H9 (cell line): ENCODE measurements at regions not wholly inside any gene's neighbourhood (a gene's known extent, or its start where the extent isn't known, plus 50 kb on each side); places are given as distances from the start of the nearest gene placed in this dataset.

Experiments
- DNase-seq: peaks from one replicate; pipeline ENCODE4 v3.0.0-alpha.2; 2017
- H2AFZ ChIP-seq: one replicate; pipeline ENCODE4 v1.6.1; 2013; ENCODE audit warnings: mild to moderate bottlenecking, low read length, control low read depth, moderate library complexity
- H2AK5ac ChIP-seq: 2 replicates; pipeline ENCODE4 v1.6.1; 2013; ENCODE audit warnings: low read length, control low read depth, mixed read lengths; ENCODE audit not compliant: insufficient read length
- H2BK120ac ChIP-seq: one replicate; pipeline ENCODE4 v1.6.1; 2013; ENCODE audit warnings: low read depth, mild to moderate bottlenecking, low read length, control low read depth, inconsistent platforms; ENCODE audit not compliant: poor library complexity, severe bottlenecking
- H2BK12ac ChIP-seq: 2 replicates; pipeline ENCODE4 v1.6.1; 2013; ENCODE audit warnings: low read length, control low read depth, mixed read lengths, low read depth; ENCODE audit not compliant: insufficient read length
- H2BK15ac ChIP-seq: 2 replicates; pipeline ENCODE4 v1.6.1; 2013; ENCODE audit warnings: low read depth, low read length, control low read depth
- H2BK20ac ChIP-seq: one replicate; pipeline ENCODE4 v1.6.1; 2013; ENCODE audit warnings: low read depth, mild to moderate bottlenecking, low read length, control low read depth, inconsistent platforms; ENCODE audit not compliant: poor library complexity, severe bottlenecking
- H2BK5ac ChIP-seq: 2 replicates; pipeline ENCODE4 v1.6.1; 2013; ENCODE audit warnings: low read length, control low read depth, mixed read lengths; ENCODE audit not compliant: insufficient read length
- H3K14ac ChIP-seq: 2 replicates; pipeline ENCODE4 v1.6.1; 2013; ENCODE audit warnings: low read length, control low read depth; ENCODE audit not compliant: insufficient read depth
- H3K18ac ChIP-seq: 2 replicates; pipeline ENCODE4 v1.6.1; 2013; ENCODE audit warnings: low read depth, mild to moderate bottlenecking, mixed read lengths, low read length, control low read depth; ENCODE audit not compliant: insufficient read length
- H3K23ac ChIP-seq: 2 replicates; pipeline ENCODE4 v1.6.1; 2013; ENCODE audit warnings: low read length, control low read depth, mixed read lengths, low read depth; ENCODE audit not compliant: insufficient read length
- H3K23me2 ChIP-seq: 2 replicates; pipeline ENCODE4 v1.6.1; 2013; ENCODE audit warnings: low read depth, mild to moderate bottlenecking, mixed read lengths, low read length, control low read depth; ENCODE audit not compliant: insufficient read length, poor library complexity, severe bottlenecking
- H3K27ac ChIP-seq: 2 replicates; pipeline ENCODE4 v1.5.1; 2013; ENCODE audit warnings: low read length, control low read depth, mixed read lengths, low read depth; ENCODE audit not compliant: insufficient read length
- H3K27me3 ChIP-seq: 2 replicates; pipeline ENCODE4 v1.6.1; 2013; ENCODE audit warnings: low read length, control low read depth, inconsistent platforms; ENCODE audit not compliant: insufficient read depth
- H3K4ac ChIP-seq: 2 replicates; pipeline ENCODE4 v1.6.1; 2013; ENCODE audit warnings: low read depth, mild to moderate bottlenecking, control low read depth, inconsistent platforms, low read length, moderate library complexity
- H3K4me1 ChIP-seq: 2 replicates; pipeline ENCODE4 v1.6.1; 2013; ENCODE audit warnings: low read length, control low read depth, inconsistent platforms; ENCODE audit not compliant: insufficient read depth
- H3K4me2 ChIP-seq: 2 replicates; pipeline ENCODE4 v1.6.1; 2013; ENCODE audit warnings: low read length, control low read depth, mixed read lengths; ENCODE audit not compliant: insufficient read length, insufficient read depth
- H3K56ac ChIP-seq: 2 replicates; pipeline ENCODE4 v1.6.1; 2013; ENCODE audit warnings: low read depth, mild to moderate bottlenecking, mixed read lengths, low read length, control low read depth; ENCODE audit not compliant: insufficient read length
- H3K79me1 ChIP-seq: 2 replicates; pipeline ENCODE4 v1.6.1; 2013; ENCODE audit warnings: low read depth, mild to moderate bottlenecking, moderate library complexity, low read length, control low read depth, inconsistent platforms; ENCODE audit not compliant: insufficient read depth, poor library complexity, severe bottlenecking
- H3K79me2 ChIP-seq: 2 replicates; pipeline ENCODE4 v1.6.1; 2013; ENCODE audit warnings: low read length, control low read depth, inconsistent platforms; ENCODE audit not compliant: insufficient read depth
- H3K9ac ChIP-seq: 2 replicates; pipeline ENCODE4 v1.6.1; 2013; ENCODE audit warnings: low read length, control low read depth, mixed read lengths; ENCODE audit not compliant: insufficient read length; ENCODE audit errors: extremely low read depth
- H3K9me3 ChIP-seq: one replicate; pipeline ENCODE4 v1.6.1; 2013; ENCODE audit warnings: low read depth, low read length, inconsistent platforms; ENCODE audit not compliant: control insufficient read depth
- H3T11ph ChIP-seq: one replicate; pipeline ENCODE4 v1.6.1; 2013; ENCODE audit warnings: mild to moderate bottlenecking, low read length, control low read depth, inconsistent platforms
- H4K20me1 ChIP-seq: one replicate; pipeline ENCODE4 v1.6.1; 2013; ENCODE audit not compliant: control insufficient read depth, insufficient read length, insufficient read depth
- H4K5ac ChIP-seq: 2 replicates; pipeline ENCODE4 v1.6.1; 2013; ENCODE audit warnings: low read depth, mild to moderate bottlenecking, mixed read lengths, low read length, control low read depth; ENCODE audit not compliant: insufficient read length
- H4K8ac ChIP-seq: replicated peaks from 2 replicates; pipeline ENCODE4 v1.6.1; 2013; ENCODE audit warnings: low read length, control low read depth, mixed read lengths, low read depth; ENCODE audit not compliant: insufficient read length
- H4K91ac ChIP-seq: 2 replicates; pipeline ENCODE4 v1.6.1; 2013; ENCODE audit warnings: low read depth, mild to moderate bottlenecking, moderate library complexity, mixed read lengths, low read length, control low read depth; ENCODE audit not compliant: insufficient read length
- H3K27ac Mint-ChIP-seq, 3 experiments: 2 replicates in 2 of 3; 3 replicates in 1 of 3; pipeline ENCODE4 v1.8.0; 2020 to 2021; ENCODE audit warnings: mixed read lengths in 3 of 3, mild to moderate bottlenecking in 1 of 3, moderate library complexity in 1 of 3
- H3K27me3 Mint-ChIP-seq: 2 replicates; pipeline ENCODE4 v1.8.0; 2021; ENCODE audit warnings: low read depth, mild to moderate bottlenecking, moderate library complexity, mixed read lengths
- H3K36me3 Mint-ChIP-seq, 3 experiments: 2 replicates in 2 of 3; 3 replicates in 1 of 3; pipeline ENCODE4 v1.8.0; 2020 to 2021; ENCODE audit warnings: low read depth in 3 of 3, mixed read lengths in 3 of 3; ENCODE audit not compliant: insufficient read depth in 1 of 3
- H3K4me1 Mint-ChIP-seq, 2 experiments: 2 replicates each; pipeline ENCODE4 v1.8.0; 2020; ENCODE audit warnings: mixed read lengths in 2 of 2
- H3K4me3 Mint-ChIP-seq, 2 experiments: 2 replicates in 1 of 2; 3 replicates in 1 of 2; pipeline ENCODE4 v1.8.0; 2020 to 2021; ENCODE audit warnings: mild to moderate bottlenecking in 2 of 2, mixed read lengths in 2 of 2, moderate library complexity in 1 of 2
- H3K9me3 Mint-ChIP-seq, 2 experiments: 2 replicates in 1 of 2; 3 replicates in 1 of 2; pipeline ENCODE4 v1.8.0; 2020; ENCODE audit warnings: mild to moderate bottlenecking in 2 of 2, mixed read lengths in 2 of 2, moderate library complexity in 1 of 2
- CTCF ChIP-seq: fragments of 200-600 bp; sonication (generic); conservative IDR thresholded peaks from 3 replicates; pipeline ENCODE4 v1.8.0; 2021; ENCODE audit warnings: antibody characterized with exemption, mild to moderate bottlenecking
- WGBS: extraction: QIAGEN DNeasy Blood & Tissue Kit; methylation state at CpG from one replicate; pipeline ENCODE4 v1.1.7; 2013; ENCODE audit warnings: missing lambda C conversion rate, low lambda C conversion rate, mixed read lengths; ENCODE audit not compliant: insufficient read length; ENCODE audit errors: extremely low coverage; 5-methylcytosine and 5-hydroxymethylcytosine counted together

GRCh38 chr5:24347158-24347557, 297.6 kb downstream of the CDH10 start:
- Histone ChIP-seq H4K91ac (no peak overlapping the region), H3K27me3 (no peaks in the 10 kb centered on the region), H4K8ac (no peak overlapping the region), H3K27ac (no peak overlapping the region), H2BK120ac (no peak overlapping the region), H3K9me3 (no peaks in the 10 kb centered on the region), H2AFZ (no peak overlapping the region), H3K23me2 (no peaks in the 10 kb centered on the region), H3K79me1 (no peaks in the 10 kb centered on the region), H3K4me1 (no peaks in the 10 kb centered on the region; the same call in 1 of the 2 replicates), H3K9ac (no peak overlapping the region), H4K20me1 (no peaks in the 10 kb centered on the region), H3K79me2 (no peaks in the 10 kb centered on the region), H2AK5ac (no peak overlapping the region), H2BK12ac (no peak overlapping the region), H2BK20ac (no peak overlapping the region), H3K4me2 (no peak overlapping the region), H2BK5ac (no peak overlapping the region), H3K4ac (no peak overlapping the region), H3K23ac (no peak overlapping the region), H3K18ac (no peak overlapping the region), H3K14ac (no peak overlapping the region), H4K5ac (no peak overlapping the region), H3T11ph (no peak overlapping the region), H3K56ac (no peak overlapping the region), H2BK15ac (no peak overlapping the region)
- no peaks in the 10 kb centered on the region; a peak in 1 of 5 replicates for H3K9me3 Mint-ChIP-seq
- no CpG with 5 or more reads among the region's 2 CpGs for WGBS
- H3K27ac Mint-ChIP-seq = no peak overlapping the region
- no peak overlapping the region for H3K4me3 Mint-ChIP-seq
- H3K4me1 Mint-ChIP-seq = peaks cover 4 to 6% of the 10 kb centered on the region in 2 experiments; a peak in 2 of 4 replicates
- no peaks in the 10 kb centered on the region for H3K27me3 Mint-ChIP-seq
- no peak for DNase-seq
- H3K36me3 Mint-ChIP-seq = no peaks in the 10 kb centered on the region; a peak in 1 of 7 replicates
- no peak for TF ChIP-seq CTCF
